ENCODE measurements at regions not wholly inside any gene's neighbourhood (a gene's known extent, or its start where the extent isn't known, plus 50 kb on each side); places are given as distances from the start of the nearest gene placed in this dataset.

GRCh38 chr4:8745826-8746225 is 125.8 kb downstream of the HMX1 start:
- no peak for TF ChIP-seq CTCF (IDR thresholded peaks at IDR 0.05)
- TF ChIP-seq ZFX (IDR thresholded peaks at IDR 0.05; ENCODE audit: borderline replicate concordance) = no peak
